DOHH2 (cell line): ENCODE measurements at regions not wholly inside any gene's neighbourhood (a gene's known extent, or its start where the extent isn't known, plus 50 kb on each side); places are given as distances from the start of the nearest gene placed in this dataset.
"Not testable (repeated sequence)": the region's sequence is repeated elsewhere in the genome, so short reads cannot be mapped to it uniquely, and the experiment has no call there.

Source experiments
- H3F3A ChIP-seq: fragments of 200-600 bp; sonication (generic), shearing (Covaris generic); 2 replicates; pipeline ENCODE4 v1.6.0; 2016; ENCODE audit warnings: antibody characterized with exemption, mild to moderate bottlenecking; ENCODE audit not compliant: control insufficient read depth, insufficient read depth
- H3K27ac ChIP-seq: fragments of 200-600 bp; sonication (generic); 2 replicates; pipeline ENCODE4 v1.5.1; 2014; ENCODE audit warnings: low read depth, mild to moderate bottlenecking, low read length, moderate library complexity
- H3K27me3 ChIP-seq: fragments of 200-600 bp; sonication (generic); 2 replicates; pipeline ENCODE4 v1.6.1; 2014; ENCODE audit warnings: mild to moderate bottlenecking, low read length, mixed read lengths; ENCODE audit not compliant: control insufficient read depth
- H3K36me3 ChIP-seq: fragments of 200-600 bp; sonication (generic); 2 replicates; pipeline ENCODE4 v1.6.1; 2014; ENCODE audit warnings: mild to moderate bottlenecking, low read length, moderate library complexity, mixed read lengths; ENCODE audit not compliant: control insufficient read depth
- H3K4me1 ChIP-seq: fragments of 200-600 bp; sonication (generic); 2 replicates; pipeline ENCODE4 v1.6.1; 2014; ENCODE audit warnings: mild to moderate bottlenecking, low read length, mixed read lengths; ENCODE audit not compliant: control insufficient read depth
- H3K4me2 ChIP-seq: fragments of 200-600 bp; sonication (generic); 2 replicates; pipeline ENCODE4 v1.6.0; 2014; ENCODE audit warnings: mild to moderate bottlenecking, low read length, moderate library complexity
- H3K4me3 ChIP-seq: fragments of 200-600 bp; sonication (generic); 2 replicates; pipeline ENCODE4 v1.5.1; 2014; ENCODE audit warnings: mild to moderate bottlenecking, low read length, mixed read lengths
- H3K79me2 ChIP-seq: fragments of 200-600 bp; sonication (generic); 2 replicates; pipeline ENCODE4 v1.6.1; 2014; ENCODE audit warnings: mild to moderate bottlenecking, low read length, mixed read lengths; ENCODE audit not compliant: control insufficient read depth
- H3K9me2 ChIP-seq: fragments of 200-600 bp; sonication (generic); replicated peaks from 2 replicates; pipeline ENCODE4 v1.6.1; 2014; ENCODE audit warnings: mild to moderate bottlenecking, low read length, mixed read lengths; ENCODE audit not compliant: control insufficient read depth
- H3K9me3 ChIP-seq: fragments of 200-600 bp; sonication (generic); 2 replicates; pipeline ENCODE4 v1.6.1; 2014; ENCODE audit warnings: antibody characterized with exemption, low read length, mixed read lengths; ENCODE audit not compliant: control insufficient read depth, insufficient read depth
- H4K20me1 ChIP-seq: fragments of 200-600 bp; sonication (generic); 2 replicates; pipeline ENCODE4 v1.6.0; 2014; ENCODE audit warnings: low read depth, mild to moderate bottlenecking, antibody characterized with exemption, low read length, moderate library complexity; ENCODE audit not compliant: control insufficient read depth, insufficient read depth
- EZH2phosphoT487 ChIP-seq: fragments of 200-600 bp; sonication (generic); IDR thresholded peaks from 2 replicates; pipeline ENCODE4 v1.6.1; 2017; ENCODE audit warnings: borderline replicate concordance, mild to moderate bottlenecking, antibody characterized with exemption, low read length, moderate library complexity, mixed read lengths
- TF ChIP-seq, protein P1 (sequence below): fragments of 200-600 bp; sonication (generic); IDR thresholded peaks from one replicate; pipeline ENCODE4 v1.5.1; 2014; ENCODE audit warnings: antibody characterized with exemption, mild to moderate bottlenecking, low read depth, low read length; ENCODE audit not compliant: poor library complexity, severe bottlenecking

DNA sequence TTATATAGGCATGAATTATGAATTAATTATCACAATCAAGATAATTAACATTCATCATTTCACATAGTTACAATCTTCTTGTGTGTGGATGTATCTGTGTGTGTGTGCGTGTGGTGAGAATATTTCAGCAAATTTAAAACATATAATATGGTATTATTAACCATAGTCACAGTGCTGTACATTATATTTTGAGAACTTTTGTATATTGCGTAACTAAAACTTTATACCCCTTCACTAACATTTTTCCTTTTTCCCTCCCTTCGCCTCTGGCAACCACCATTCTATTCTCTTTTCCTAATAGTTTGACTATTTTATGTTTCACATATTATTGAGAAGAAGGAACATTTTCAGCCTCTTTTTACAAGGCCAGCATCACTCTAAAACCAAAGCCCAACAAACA lies 176.8 kb downstream of the HTR1B start:
- no peaks in the 10 kb centered on the region for H4K20me1 ChIP-seq
- no peak overlapping the region for H3K4me3 ChIP-seq
- H3K9me3 ChIP-seq: no peaks in the 10 kb centered on the region
- no peaks in the 10 kb centered on the region for H3F3A ChIP-seq
- no peaks in the 10 kb centered on the region for H3K36me3 ChIP-seq
- no peaks in the 10 kb centered on the region for H3K9me2 ChIP-seq
- H3K27me3 ChIP-seq: no peaks in the 10 kb centered on the region
- TF ChIP-seq, protein P1, sequence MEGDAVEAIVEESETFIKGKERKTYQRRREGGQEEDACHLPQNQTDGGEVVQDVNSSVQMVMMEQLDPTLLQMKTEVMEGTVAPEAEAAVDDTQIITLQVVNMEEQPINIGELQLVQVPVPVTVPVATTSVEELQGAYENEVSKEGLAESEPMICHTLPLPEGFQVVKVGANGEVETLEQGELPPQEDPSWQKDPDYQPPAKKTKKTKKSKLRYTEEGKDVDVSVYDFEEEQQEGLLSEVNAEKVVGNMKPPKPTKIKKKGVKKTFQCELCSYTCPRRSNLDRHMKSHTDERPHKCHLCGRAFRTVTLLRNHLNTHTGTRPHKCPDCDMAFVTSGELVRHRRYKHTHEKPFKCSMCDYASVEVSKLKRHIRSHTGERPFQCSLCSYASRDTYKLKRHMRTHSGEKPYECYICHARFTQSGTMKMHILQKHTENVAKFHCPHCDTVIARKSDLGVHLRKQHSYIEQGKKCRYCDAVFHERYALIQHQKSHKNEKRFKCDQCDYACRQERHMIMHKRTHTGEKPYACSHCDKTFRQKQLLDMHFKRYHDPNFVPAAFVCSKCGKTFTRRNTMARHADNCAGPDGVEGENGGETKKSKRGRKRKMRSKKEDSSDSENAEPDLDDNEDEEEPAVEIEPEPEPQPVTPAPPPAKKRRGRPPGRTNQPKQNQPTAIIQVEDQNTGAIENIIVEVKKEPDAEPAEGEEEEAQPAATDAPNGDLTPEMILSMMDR: no peak
- TF ChIP-seq EZH2phosphoT487: no peak
- H3K4me1 ChIP-seq: no peaks in the 10 kb centered on the region
- H3K4me2 ChIP-seq: no peak overlapping the region
- H3K27ac ChIP-seq: no peak overlapping the region
- no peaks in the 10 kb centered on the region for H3K79me2 ChIP-seq

DNA sequence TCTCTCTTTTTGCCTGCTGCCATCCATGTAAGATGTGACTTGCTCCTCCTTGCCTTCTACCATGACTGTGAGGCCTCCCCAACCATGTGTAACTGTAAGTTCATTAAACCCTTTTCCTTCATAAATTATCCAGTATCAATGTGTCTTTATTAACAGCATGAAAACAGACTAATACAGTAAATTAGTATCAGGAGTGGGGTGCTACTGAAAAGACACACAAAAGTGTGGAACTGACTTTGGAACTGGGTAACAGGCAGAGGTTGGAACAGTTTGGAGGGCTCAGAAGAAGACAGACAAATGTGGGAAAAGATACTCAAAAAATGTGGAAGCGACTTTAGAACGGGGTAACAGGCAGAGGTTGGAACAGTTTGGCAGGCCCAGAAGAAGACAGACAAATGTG lies 189.4 kb downstream of the HTR1B start:
- Histone ChIP-seq H3K36me3 (no peaks in the 10 kb centered on the region), H4K20me1 (no peaks in the 10 kb centered on the region), H3K9me2 (no peaks in the 10 kb centered on the region)

DNA sequence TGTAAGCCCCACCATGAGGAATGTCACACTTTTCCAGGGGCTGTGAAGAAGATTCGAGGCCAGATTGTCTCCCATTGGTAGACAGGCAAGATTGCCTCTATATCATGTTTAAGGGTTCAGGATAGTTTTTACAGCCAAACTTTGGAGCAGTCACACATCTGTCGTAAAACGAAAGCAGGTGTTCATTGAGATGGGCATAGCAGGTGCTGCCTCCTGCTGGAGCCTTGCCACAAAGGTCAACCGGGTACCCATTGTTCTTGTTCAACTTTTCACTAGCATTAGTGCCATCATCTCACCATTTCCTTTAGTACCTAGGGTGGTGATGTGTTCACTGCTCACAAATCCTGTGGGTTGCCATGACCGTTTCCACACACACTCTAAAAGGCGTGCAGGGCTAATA lies 198.3 kb downstream of the HTR1B start:
- Histone ChIP-seq H3K79me2 (no peaks in the 10 kb centered on the region), H3F3A (no peaks in the 10 kb centered on the region), H3K4me1 (no peaks in the 10 kb centered on the region), H3K9me3 (no peaks in the 10 kb centered on the region), H3K4me3 (no peak overlapping the region), H3K27ac (no peak overlapping the region), H3K4me2 (no peak overlapping the region), H3K36me3 (no peaks in the 10 kb centered on the region), H3K27me3 (no peaks in the 10 kb centered on the region), H3K9me2 (no peaks in the 10 kb centered on the region), H4K20me1 (no peaks in the 10 kb centered on the region)
- no peak for TF ChIP-seq EZH2phosphoT487
- TF ChIP-seq, protein P1: peak; percentile 24

More for the DNA sequence above, 189.4 kb downstream of the HTR1B start:
- Histone ChIP-seq H3K79me2 (no peaks in the 10 kb centered on the region), H3K27me3 (no peaks in the 10 kb centered on the region), H3K27ac (no peak overlapping the region), H3K4me1 (no peaks in the 10 kb centered on the region), H3K4me2 (no peak overlapping the region), H3K9me3 (peaks cover 7% of the 10 kb centered on the region; the same call in 1 of the 2 replicates), H3K4me3 (no peak overlapping the region), H3F3A (no peaks in the 10 kb centered on the region)
- TF ChIP-seq EZH2phosphoT487: no peak
- TF ChIP-seq, protein P1: no peak

DNA sequence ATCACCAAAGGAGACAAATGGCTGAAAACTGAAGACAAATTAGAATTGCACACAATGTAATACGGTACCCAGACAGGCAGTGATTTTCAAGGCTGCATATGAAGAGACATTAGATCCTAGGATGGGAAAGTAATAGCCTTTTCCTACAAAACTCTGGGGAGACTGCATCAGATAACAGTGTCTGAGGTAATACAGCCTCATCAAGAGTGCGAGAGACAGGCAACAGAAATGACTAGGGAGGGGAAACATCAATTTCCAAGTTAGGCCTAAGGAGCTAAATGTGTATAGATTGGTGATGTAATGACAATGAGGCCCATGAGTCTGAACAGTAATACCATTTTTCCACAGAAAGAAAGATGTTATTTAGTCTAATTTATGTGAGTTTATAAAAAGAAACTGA lies 200.3 kb downstream of the HTR1B start:
- H3K4me1 ChIP-seq: no peaks in the 10 kb centered on the region
- no peak overlapping the region for H3K27ac ChIP-seq
- no peaks in the 10 kb centered on the region for H4K20me1 ChIP-seq
- no peaks in the 10 kb centered on the region for H3K27me3 ChIP-seq
- H3K36me3 ChIP-seq: no peaks in the 10 kb centered on the region
- H3K9me2 ChIP-seq: no peaks in the 10 kb centered on the region
- no peak overlapping the region for H3K4me3 ChIP-seq
- no peak overlapping the region for H3K4me2 ChIP-seq
- no peaks in the 10 kb centered on the region for H3F3A ChIP-seq
- TF ChIP-seq EZH2phosphoT487: no peak
- TF ChIP-seq, protein P1: no peak
- no peaks in the 10 kb centered on the region for H3K9me3 ChIP-seq
- no peaks in the 10 kb centered on the region for H3K79me2 ChIP-seq

DNA sequence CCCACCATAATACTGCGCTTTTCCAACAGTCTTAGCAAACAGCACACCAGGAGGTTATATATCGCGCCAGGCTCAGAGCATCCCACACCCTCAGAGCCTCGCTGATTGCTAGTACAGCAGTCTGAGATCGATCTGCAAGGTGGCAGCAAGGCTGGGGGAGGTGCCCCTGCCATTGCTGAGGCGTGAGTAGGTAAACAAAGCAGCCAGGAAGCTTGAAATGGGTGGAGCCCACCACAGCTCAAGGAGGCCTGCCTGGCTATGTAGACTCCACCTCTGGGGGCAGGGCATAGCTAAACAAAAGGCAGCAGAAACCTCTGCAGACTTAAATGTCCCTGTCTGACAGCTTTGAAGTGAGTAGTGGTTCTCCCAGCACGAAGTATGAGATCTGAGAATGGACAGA lies 211.5 kb downstream of the HTR1B start:
- not testable (repeated sequence) for H3K4me3 ChIP-seq, H3K4me1 ChIP-seq, H3K4me2 ChIP-seq, H3K27me3 ChIP-seq, H3K36me3 ChIP-seq, H3K79me2 ChIP-seq, H3K27ac ChIP-seq, H3K9me3 ChIP-seq, H4K20me1 ChIP-seq, H3K9me2 ChIP-seq, H3F3A ChIP-seq
